ENCODE measurements at regions not wholly inside any gene's neighbourhood (a gene's known extent, or its start where the extent isn't known, plus 50 kb on each side); places are given as distances from the start of the nearest gene placed in this dataset.
"Not testable (repeated sequence)": the region's sequence is repeated elsewhere in the genome, so short reads cannot be mapped to it uniquely, and the experiment has no call there.

- peaks cover 3 to 18% of the 10 kb centered on the region in 2 donors for H3K27me3 Mint-ChIP-seq
- H3K36me3 Mint-ChIP-seq; H3K4me1 Mint-ChIP-seq (ENCODE audit: low read depth in 2 of 2); H3K4me3 Mint-ChIP-seq; H3K9me3 Mint-ChIP-seq; H3K27ac Mint-ChIP-seq; ATAC-seq; DNase-seq (ENCODE audit: low spot score): not testable (repeated sequence)
These were observed 179.7 kb upstream of the SESN3 start for GRCh38 chr11:95410707-95411106.

GRCh38 chr11:95406271-95406670 lies 175.3 kb upstream of the SESN3 start:
- Mint-ChIP-seq H3K27ac (no peak overlapping the region), H3K4me1 (ENCODE audit: low read depth in 2 of 2) (no peaks in the 10 kb centered on the region), H3K4me3 (no peak overlapping the region), H3K27me3 (peaks cover 10 to 38% of the 10 kb centered on the region in 2 donors), H3K36me3 (no peaks in the 10 kb centered on the region), H3K9me3 (peaks cover 3% of the 10 kb centered on the region)
- no peak for DNase-seq (ENCODE audit: low spot score)
- ATAC-seq: no peak

- ATAC-seq (no peak), DNase-seq (ENCODE audit: low spot score) (no peak)
- Mint-ChIP-seq H3K4me1 (ENCODE audit: low read depth in 2 of 2) (no peaks in the 10 kb centered on the region), H3K27me3 (peaks cover 10 to 38% of the 10 kb centered on the region in 2 donors), H3K36me3 (no peaks in the 10 kb centered on the region), H3K4me3 (no peak overlapping the region), H3K9me3 (peaks cover 3% of the 10 kb centered on the region), H3K27ac (no peak overlapping the region)
These were observed 173.4 kb upstream of the SESN3 start for GRCh38 chr11:95404370-95404769.

GRCh38 chr11:95398437-95399112 lies 167.6 kb upstream of the SESN3 start:
- Mint-ChIP-seq H3K27ac (no peak overlapping the region), H3K9me3 (no peaks in the 10 kb centered on the region), H3K27me3 (peaks cover 7 to 14% of the 10 kb centered on the region in 2 donors), H3K4me3 (no peak overlapping the region), H3K36me3 (no peaks in the 10 kb centered on the region), H3K4me1 (ENCODE audit: low read depth in 2 of 2) (no peaks in the 10 kb centered on the region)
- DNase-seq (ENCODE audit: low spot score) (no peak), ATAC-seq (no peak)

- H3K27me3 Mint-ChIP-seq: peaks cover 0 to 8% of the 10 kb centered on the region in 2 donors
- no peak overlapping the region for H3K27ac Mint-ChIP-seq
- no peaks in the 10 kb centered on the region for H3K4me1 Mint-ChIP-seq (ENCODE audit: low read depth in 2 of 2)
- H3K9me3 Mint-ChIP-seq: no peaks in the 10 kb centered on the region
- DNase-seq (ENCODE audit: low spot score) (no peak), ATAC-seq (no peak)
- H3K36me3 Mint-ChIP-seq: no peaks in the 10 kb centered on the region
- no peak overlapping the region for H3K4me3 Mint-ChIP-seq
These were observed 161.6 kb upstream of the SESN3 start for GRCh38 chr11:95392644-95393043.

GRCh38 chr11:95389427-95389826 lies 158.4 kb upstream of the SESN3 start:
- no peak for ATAC-seq
- DNase-seq (ENCODE audit: low spot score): no peak
- Mint-ChIP-seq H3K9me3 (no peaks in the 10 kb centered on the region), H3K27me3 (peaks cover 0 to 8% of the 10 kb centered on the region in 2 donors), H3K4me1 (ENCODE audit: low read depth in 2 of 2) (no peaks in the 10 kb centered on the region), H3K27ac (no peak overlapping the region), H3K36me3 (no peaks in the 10 kb centered on the region), H3K4me3 (no peak overlapping the region)

GRCh38 chr11:95388086-95388485 lies 157.1 kb upstream of the SESN3 start:
- Mint-ChIP-seq H3K4me3 (no peak overlapping the region), H3K27me3 (peaks cover 0 to 12% of the 10 kb centered on the region in 2 donors)
- no peak for ATAC-seq

GRCh38 chr11:95387325-95387724 lies 156.3 kb upstream of the SESN3 start:
- H3K27ac Mint-ChIP-seq: no peak overlapping the region
- H3K4me1 Mint-ChIP-seq (ENCODE audit: low read depth in 2 of 2): no peaks in the 10 kb centered on the region
- ATAC-seq (no peak), DNase-seq (ENCODE audit: low spot score) (no peak)
- no peaks in the 10 kb centered on the region for H3K9me3 Mint-ChIP-seq
- H3K36me3 Mint-ChIP-seq: no peaks in the 10 kb centered on the region
- no peak overlapping the region for H3K4me3 Mint-ChIP-seq
- H3K27me3 Mint-ChIP-seq: peaks cover 0 to 13% of the 10 kb centered on the region in 2 donors

More at GRCh38 chr11:95388086-95388485, 157.1 kb upstream of the SESN3 start:
- no peaks in the 10 kb centered on the region for H3K36me3 Mint-ChIP-seq
- H3K27ac Mint-ChIP-seq: no peak overlapping the region
- no peaks in the 10 kb centered on the region for H3K4me1 Mint-ChIP-seq (ENCODE audit: low read depth in 2 of 2)
- H3K9me3 Mint-ChIP-seq: no peaks in the 10 kb centered on the region
- DNase-seq (ENCODE audit: low spot score): no peak

GRCh38 chr11:95385577-95385976 lies 154.6 kb upstream of the SESN3 start:
- Mint-ChIP-seq H3K36me3 (no peaks in the 10 kb centered on the region), H3K27me3 (peaks cover 7 to 10% of the 10 kb centered on the region in 2 donors), H3K4me1 (ENCODE audit: low read depth in 2 of 2) (no peaks in the 10 kb centered on the region), H3K9me3 (no peaks in the 10 kb centered on the region), H3K27ac (no peak overlapping the region), H3K4me3 (no peak overlapping the region)
- ATAC-seq: no peak
- DNase-seq (ENCODE audit: low spot score): no peak

GRCh38 chr11:95379479-95379878 lies 148.5 kb upstream of the SESN3 start:
- Mint-ChIP-seq H3K27me3 (peaks cover 11 to 38% of the 10 kb centered on the region in 2 donors), H3K9me3 (no peaks in the 10 kb centered on the region), H3K36me3 (no peaks in the 10 kb centered on the region), H3K4me1 (ENCODE audit: low read depth in 2 of 2) (no peaks in the 10 kb centered on the region), H3K27ac (no peak overlapping the region), H3K4me3 (no peak overlapping the region)
- DNase-seq (ENCODE audit: low spot score) (no peak), ATAC-seq (no peak)

- Mint-ChIP-seq H3K4me1 (ENCODE audit: low read depth in 2 of 2) (no peaks in the 10 kb centered on the region), H3K27me3 (peaks cover 13 to 38% of the 10 kb centered on the region in 2 donors)
These were observed 147.8 kb upstream of the SESN3 start for GRCh38 chr11:95378789-95379188.

GRCh38 chr11:95378111-95378510 lies 147.1 kb upstream of the SESN3 start:
- no peak for ATAC-seq
- Mint-ChIP-seq H3K4me3 (no peak overlapping the region), H3K27ac (no peak overlapping the region), H3K36me3 (no peaks in the 10 kb centered on the region), H3K27me3 (peaks cover 9 to 38% of the 10 kb centered on the region in 2 donors), H3K4me1 (ENCODE audit: low read depth in 2 of 2) (no peaks in the 10 kb centered on the region), H3K9me3 (no peaks in the 10 kb centered on the region)
- no peak for DNase-seq (ENCODE audit: low spot score)

More at GRCh38 chr11:95378789-95379188, 147.8 kb upstream of the SESN3 start:
- ATAC-seq: no peak
- DNase-seq (ENCODE audit: low spot score): no peak
- no peak overlapping the region for H3K4me3 Mint-ChIP-seq
- H3K27ac Mint-ChIP-seq: no peak overlapping the region
- H3K36me3 Mint-ChIP-seq: no peaks in the 10 kb centered on the region
- no peaks in the 10 kb centered on the region for H3K9me3 Mint-ChIP-seq

GRCh38 chr11:95375886-95376285 lies 144.9 kb upstream of the SESN3 start:
- H3K4me3 Mint-ChIP-seq: no peak overlapping the region
- peaks cover 12 to 42% of the 10 kb centered on the region in 2 donors for H3K27me3 Mint-ChIP-seq
- DNase-seq (ENCODE audit: low spot score) (no peak), ATAC-seq (no peak)
- no peaks in the 10 kb centered on the region for H3K36me3 Mint-ChIP-seq
- no peaks in the 10 kb centered on the region for H3K9me3 Mint-ChIP-seq
- H3K4me1 Mint-ChIP-seq (ENCODE audit: low read depth in 2 of 2): no peaks in the 10 kb centered on the region
- no peak overlapping the region for H3K27ac Mint-ChIP-seq

GRCh38 chr11:95375451-95375850 lies 144.4 kb upstream of the SESN3 start:
- Mint-ChIP-seq H3K4me1 (ENCODE audit: low read depth in 2 of 2) (no peaks in the 10 kb centered on the region), H3K27ac (no peak overlapping the region), H3K9me3 (no peaks in the 10 kb centered on the region), H3K4me3 (no peak overlapping the region), H3K27me3 (peaks cover 12 to 39% of the 10 kb centered on the region in 2 donors), H3K36me3 (no peaks in the 10 kb centered on the region)
- ATAC-seq (no peak), DNase-seq (ENCODE audit: low spot score) (no peak)

- no peak for DNase-seq (ENCODE audit: low spot score)
- Mint-ChIP-seq H3K4me1 (ENCODE audit: low read depth in 2 of 2) (no peaks in the 10 kb centered on the region), H3K27ac (no peak overlapping the region), H3K4me3 (no peak overlapping the region), H3K27me3 (peaks cover 16 to 49% of the 10 kb centered on the region in 2 donors), H3K36me3 (no peaks in the 10 kb centered on the region), H3K9me3 (no peaks in the 10 kb centered on the region)
- peak in 1 of 2 donors; percentile 24 for ATAC-seq
These were observed 143.1 kb upstream of the SESN3 start for GRCh38 chr11:95374105-95374504.

Data from natural killer cell treated with Interleukin-12 subunit alpha and Interleukin-12 subunit beta and Interleukin-15 and Interleukin-18, amount 100 ng/mL, for 72 hours (primary cell).